AG20443 (cell line): ENCODE measurements at regions not wholly inside any gene's neighbourhood (a gene's known extent, or its start where the extent isn't known, plus 50 kb on each side); places are given as distances from the start of the nearest gene placed in this dataset.
A peak's percentile ranks its signal among the peaks of the same experiment; 100 is the strongest.
"Not testable (repeated sequence)": the region's sequence is repeated elsewhere in the genome, so short reads cannot be mapped to it uniquely, and the experiment has no call there.

Source experiments
- DNase-seq: peaks from one replicate; pipeline ENCODE4 v3.0.0; 2012; ENCODE audit warnings: low spot score, mixed read lengths

DNA sequence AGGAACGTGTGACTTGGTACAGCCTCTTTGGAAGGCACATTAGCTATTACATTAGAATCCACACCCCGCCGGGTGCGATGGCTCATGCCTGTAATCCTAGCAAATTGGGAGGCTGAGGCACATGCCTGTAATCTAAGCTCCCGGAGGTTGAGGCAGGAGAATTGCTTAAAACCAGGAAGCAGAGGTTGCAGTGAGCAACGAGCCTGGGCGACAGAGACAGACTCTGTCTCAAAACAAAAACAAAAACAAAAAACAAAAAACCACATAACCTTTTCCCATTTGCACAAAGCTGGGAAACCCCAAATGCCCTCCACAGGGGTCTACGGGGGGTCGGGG, 82.7 kb upstream of the METTL9 start:
- not testable (repeated sequence) for DNase-seq

DNA sequence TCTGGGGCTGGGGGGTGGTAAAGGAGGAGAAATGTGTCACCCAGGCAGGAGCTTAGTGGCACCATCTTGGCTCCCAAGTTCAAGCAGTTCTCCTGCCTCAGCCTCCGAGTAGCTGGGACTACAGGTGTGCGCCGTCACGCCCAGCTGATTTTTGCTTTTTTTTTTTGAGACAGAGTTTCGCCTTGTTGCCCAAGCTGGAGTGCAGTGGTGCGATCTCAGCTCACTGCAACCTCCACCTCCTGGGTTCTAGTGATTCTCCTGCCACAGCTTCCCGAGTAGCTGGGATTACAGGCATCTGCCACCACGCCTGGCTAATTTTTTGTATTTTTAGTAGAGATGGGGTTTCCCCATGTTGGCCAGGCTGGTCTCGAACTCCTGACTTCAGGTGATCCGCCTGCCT, 82.1 kb upstream of the METTL9 start:
- DNase-seq = not testable (repeated sequence)

DNA sequence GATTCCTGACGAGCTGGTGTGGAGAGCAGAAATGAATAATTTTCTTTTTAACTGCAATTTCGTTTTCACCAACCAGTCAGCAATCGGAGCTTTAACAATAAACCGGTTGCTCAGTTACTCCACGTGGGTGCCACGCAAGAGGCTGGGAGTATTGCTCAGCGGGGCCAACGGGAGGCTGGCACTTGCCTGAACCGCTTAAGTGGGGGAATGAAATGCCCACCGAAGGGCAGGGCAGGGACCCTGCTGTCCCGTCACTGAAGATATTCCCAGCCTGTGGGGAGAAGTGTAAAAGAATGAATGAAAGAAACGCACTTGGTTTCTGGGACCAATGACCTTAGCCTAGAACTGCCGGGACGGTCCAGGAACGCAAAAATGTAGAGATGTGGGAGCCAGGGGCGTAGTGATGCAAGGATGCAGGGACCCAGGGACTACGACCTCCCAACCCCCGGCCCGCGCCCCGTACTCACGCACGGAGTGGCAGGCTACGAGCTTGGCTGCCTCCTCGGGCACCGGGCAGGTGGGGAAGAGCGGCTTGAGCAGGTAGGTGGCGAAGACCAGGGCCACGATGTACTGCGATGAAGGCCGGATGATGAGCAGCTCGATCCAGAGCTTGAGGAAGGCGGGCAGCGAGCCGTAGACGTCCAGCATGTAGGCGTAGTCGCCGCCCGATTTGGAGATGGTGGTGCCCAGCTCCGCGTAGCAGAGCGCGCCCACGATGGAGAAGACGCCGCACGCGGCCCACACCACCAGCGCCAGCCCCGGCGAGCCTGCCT, 79.8 kb upstream of the METTL9 start:
- DNase-seq = not testable (repeated sequence)

DNA sequence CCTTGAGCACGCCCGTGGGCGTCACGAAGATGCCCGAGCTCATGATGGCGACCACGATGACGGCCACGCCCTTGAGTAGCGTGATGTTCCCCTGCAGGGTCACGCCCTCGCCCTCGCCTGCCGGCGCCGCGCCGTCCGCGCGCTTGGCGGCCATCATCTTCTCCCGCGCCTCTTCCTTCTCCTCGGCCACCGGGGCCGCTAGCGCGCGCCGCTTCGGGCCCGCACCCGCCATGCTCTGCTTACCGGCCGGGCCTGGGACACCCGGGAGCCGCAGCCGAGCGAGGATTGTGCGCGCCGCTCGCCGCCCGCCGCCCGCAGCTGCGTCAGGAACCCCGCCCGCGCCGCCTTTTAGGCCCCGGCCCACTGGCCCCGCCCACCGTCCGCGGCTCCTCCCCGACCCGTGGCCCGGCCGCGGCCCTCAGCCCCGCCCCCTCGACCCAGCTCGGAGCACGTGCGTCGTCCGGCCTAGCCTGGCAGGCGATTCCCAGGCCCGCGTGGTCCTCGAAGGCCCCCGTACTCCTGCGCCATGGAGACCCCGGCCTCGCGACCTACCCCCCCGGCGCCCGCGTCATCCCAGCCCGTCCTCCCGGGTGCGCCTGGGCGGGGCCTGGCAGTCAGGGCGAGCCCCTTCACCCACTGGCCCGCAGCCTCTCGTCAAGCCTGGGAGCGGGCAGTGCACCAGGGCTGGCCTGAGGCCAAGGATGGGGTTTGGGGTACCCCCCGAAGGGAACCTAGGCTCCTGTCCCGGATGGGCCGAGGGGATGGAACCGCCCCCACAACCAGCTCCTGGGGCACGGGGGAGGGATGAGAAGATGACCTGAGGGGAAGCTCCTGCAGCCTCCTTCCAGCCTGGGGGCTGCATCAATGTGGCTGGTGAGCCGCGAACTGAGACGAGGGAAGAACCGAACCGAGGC, 79.0 kb upstream of the METTL9 start:
- peak; percentile 95 for DNase-seq

DNA sequence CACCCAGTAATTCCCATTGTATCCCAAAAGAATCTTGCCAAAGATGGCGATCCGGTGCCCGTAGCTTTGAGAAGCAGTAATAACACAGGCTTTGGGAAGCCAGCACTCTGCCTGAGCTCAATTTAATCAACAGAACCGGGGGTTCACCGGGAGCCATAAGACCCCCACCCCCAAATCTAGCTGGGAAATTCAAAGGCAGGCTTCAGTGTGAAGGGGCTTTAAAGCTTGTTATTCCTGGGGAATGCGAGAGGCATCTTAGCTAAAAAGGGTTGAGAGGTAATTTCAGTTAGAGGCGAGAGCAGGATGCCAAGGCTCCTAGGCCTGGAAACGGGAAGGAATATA, 78.4 kb upstream of the METTL9 start:
- not testable (repeated sequence) for DNase-seq

DNA sequence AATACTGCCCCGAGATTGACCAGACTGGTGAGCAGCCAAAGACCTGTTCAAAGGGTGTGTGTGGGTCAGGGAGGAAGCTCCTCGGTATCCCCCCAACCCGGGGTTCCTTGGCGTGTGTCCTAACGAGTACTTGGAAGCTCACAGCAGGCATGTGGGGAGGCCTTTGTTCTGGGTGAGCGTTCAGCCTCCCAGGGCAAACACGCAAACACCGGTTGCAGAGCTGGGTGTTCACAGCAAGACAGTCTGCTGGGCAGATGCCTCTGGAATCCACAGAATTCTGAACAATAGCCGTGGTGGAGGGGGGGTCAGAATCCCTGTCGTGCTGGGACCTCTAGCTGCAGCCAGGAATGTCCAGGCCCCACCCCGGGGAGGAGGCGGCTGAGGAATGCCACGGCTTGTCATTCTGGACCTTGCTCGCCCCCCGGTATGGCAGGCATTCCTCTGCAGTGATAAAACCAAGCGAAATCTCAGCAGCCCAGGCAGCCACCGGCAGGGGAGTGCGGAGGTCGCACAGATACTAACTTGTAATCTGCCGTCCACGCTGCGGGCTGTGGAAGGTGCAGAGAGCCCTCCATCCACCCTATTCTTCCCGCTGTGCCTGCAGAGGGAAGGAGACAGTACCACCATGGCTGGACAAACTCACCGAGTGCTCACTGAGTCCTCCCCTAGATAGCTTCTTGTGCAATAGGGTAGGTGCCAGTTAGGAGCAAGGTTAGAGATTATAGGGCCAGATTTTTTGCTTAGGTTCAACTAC, 77.8 kb upstream of the METTL9 start:
- DNase-seq = peak; percentile 45

DNA sequence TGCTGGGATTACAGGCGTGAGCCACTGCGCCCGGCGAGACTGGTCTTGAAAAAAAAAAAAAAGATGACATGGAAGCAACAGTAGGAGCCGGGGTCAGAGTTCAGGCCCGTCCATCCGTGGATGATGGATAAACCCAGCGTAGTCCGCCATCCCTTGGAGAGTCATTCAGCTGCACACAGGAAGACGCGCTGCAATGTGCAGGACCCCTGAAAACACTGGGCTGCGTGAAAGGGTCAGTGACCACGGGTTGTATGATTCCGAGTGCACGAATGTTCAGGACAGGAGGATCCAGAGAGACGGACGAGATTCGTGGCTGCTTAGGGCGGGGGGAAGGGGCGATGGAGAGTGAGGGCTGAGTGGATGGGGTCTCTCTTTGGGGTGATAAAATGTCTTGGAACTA, 76.5 kb upstream of the METTL9 start:
- DNase-seq = not testable (repeated sequence)

DNA sequence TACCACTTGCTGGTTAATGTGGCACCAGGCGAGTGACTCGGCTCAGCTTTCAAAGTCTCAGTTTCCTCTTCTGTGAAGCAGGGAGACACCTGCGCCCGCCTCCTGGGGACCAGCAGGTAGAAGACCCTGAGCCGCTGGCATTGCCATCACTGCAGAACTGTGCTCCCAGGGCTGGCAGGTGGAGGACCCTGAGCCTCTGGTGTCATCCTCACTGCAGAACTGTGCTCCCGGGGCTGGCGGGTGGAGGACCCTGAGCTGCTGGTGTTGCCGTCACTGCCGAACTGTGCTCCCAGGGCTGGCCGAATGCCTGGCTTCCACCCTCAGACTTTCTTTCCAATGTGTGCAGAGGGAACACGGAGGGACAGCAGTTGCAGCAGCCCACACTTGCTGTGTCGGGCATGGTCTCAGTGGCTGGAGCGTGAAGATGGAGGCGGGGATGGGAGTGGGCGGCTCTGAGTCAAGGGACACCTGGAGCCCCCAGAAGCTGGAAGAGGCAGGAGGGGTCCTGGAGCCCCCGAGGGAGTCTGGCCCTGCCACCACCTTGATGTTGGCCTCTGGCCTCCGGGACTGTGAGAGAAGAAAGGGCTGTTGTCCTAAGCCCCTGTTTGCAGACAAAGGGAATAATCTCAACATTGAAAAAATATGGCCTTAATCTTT, 75.8 kb upstream of the METTL9 start:
- no peak for DNase-seq

DNA sequence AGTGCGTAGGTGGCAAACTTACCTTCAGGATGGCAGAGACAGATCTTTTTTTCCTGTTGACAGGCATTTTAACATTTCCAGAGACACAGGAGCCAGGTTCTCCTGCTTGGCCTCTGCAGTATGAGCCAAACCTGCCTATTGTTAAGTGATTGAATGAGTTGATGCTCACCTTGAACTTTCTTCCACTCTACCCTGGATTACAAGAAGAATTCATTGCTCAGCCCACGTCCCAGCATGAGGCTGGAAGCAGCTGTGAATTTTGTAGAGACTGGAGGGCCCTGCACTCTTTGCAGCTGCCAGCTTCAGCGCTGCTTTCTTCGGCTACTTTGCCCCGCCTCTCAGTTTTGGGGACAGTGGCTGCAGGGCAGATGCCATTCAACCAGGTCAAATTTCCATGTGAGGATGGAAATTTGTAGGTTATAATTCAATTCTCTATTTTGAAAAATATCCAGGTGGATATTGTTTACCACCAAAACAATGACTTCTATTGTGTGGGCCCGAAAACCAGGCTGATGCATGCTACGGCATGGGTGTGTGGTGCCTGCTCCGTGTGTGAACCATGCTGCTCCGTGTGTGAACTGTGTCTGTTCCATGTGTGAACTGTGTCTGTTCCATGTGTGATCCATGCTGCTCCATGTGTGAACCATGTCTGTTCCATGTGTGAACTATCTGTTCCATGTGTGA, 75.2 kb upstream of the METTL9 start:
- no peak for DNase-seq

DNA sequence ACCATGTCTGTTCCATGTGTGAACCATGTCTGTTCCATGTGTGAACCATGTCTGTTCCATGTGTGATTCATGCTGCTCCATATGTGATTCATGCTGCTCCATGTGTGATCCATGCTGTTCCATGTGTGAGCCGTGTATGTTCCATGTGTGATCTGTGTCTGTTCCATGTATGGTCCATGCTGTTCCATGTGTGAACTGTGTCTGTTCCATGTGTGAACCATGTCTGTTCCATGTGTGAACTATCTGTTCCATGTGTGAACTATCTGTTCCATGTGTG, 74.7 kb upstream of the METTL9 start:
- DNase-seq = not testable (repeated sequence)

DNA sequence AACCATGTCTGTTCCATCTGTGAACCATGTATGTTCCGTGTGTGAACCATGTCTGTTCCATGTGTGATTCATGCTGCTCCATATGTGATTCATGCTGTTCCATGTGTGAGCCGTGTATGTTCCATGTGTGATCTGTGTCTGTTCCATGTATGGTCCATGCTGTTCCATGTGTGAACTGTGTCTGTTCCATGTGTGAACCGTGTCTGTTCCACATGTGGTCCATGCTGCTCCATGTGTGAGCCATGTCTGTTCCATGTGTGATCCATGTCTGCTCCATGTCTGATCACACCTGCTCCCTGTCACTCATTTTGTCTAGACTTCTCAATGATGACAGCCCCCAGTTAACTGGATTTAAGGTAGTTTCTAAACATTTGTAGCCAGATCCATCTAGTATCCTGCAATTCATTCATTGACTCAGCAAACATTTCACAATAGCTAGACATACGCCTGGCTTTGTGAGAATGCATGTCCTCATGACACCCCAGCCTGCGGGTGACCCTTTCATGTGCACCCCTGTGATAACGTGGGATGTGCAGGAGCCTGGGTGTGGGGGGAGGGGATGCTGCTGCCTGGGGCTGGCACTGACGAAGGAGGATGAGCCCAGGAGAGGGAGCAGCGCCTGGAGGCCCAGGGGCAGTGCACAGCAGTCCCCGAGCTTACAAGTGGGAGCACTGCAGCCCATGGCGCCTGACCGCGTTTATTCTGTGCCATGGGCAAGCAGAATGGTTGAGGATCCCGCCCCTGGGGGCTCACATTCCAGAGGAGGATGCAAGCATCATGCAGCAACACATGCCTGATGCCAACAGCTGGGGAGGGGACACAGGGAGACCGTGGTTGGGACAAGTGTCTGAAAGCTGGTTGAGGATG, 74.1 kb upstream of the METTL9 start:
- peak; percentile 47 for DNase-seq

DNA sequence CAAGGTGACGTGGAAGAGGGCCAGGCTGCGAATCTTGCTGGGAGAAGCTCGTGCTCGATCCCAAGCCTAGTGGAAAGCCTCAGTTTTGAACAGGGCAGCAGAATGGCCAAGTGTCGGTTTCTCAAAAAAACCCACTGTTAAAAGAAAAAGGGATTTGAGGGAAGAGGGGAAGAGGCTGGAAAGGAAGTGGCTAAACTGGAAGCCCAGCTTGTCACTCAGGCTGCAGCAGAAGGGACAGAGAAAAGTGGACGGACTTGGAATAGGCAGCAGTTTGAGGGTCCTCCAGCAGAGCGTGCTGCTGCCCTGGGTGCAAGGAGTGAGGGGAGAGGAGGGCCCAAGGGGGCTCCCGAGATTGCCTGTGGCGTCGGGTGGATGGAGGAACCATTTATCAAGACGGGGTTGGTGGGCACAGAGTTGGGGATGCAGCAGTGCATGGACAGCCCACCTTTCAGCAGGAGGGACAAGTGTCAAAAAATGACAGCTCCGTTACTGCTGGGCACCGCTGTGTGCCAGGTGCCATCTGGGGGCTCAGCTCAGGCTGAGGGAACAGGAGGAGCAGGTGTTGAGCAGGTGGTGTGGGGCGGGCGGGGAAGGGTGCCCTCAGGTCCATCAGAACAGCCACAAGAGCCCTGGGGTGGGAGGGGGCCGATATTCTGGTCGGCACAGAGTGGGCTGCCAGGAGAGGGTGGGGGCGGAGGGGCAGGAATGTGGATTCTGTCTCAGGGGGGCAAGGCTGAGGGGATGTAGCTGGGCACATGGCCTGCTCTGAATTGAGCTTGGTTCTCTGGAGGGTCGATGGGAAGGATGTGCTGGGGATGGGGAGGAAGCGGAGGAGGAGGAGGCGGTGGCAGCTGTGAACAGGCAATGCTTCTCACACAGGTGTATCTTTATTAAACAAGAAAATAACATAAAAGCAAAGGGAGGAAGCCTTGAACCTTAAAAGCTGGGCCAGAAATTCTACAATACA, 73.1 kb upstream of the METTL9 start:
- DNase-seq = not testable (repeated sequence)

DNA sequence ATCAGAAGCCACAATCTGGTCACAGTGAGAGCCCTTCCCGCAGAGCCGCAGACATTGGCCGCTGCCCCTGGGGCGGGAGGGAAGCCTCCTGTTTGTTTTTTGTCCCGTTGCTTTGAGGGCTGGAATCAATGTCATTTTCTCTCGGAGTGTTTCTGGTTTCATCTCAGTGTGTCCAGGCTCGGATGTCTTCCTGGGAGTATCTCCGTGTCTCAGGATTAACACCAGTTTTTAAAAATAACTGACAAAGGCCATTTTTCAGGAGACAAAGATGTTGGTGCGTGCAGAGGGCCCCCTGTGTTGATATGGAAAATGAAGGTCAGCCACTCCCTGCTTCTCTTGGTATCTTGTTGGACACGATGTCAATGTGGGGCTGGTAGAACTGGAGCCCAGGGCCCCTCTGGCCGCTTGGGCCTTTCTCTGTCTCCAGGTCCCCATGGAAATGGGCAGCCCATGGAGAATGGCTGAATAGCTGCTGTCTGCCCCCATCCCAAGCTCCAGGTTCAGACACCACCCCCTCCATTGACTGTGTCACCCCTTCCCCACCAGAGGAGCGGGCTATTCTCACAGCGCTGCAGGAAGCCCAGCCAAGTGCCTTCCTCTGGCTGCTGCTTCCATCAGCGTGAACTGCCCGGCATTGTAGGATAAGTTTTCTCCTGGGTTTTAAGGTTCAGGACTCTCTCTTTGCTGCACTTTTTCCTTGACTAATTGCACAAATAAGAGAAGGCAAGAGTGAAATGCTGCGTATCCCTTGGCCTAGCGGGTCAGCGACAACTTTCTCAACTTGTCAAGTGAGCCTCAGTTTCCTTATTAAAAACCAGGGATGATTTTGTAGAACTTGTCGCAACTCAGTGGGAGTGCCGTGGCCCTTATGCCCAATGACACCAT, 72.2 kb upstream of the METTL9 start:
- DNase-seq = no peak

DNA sequence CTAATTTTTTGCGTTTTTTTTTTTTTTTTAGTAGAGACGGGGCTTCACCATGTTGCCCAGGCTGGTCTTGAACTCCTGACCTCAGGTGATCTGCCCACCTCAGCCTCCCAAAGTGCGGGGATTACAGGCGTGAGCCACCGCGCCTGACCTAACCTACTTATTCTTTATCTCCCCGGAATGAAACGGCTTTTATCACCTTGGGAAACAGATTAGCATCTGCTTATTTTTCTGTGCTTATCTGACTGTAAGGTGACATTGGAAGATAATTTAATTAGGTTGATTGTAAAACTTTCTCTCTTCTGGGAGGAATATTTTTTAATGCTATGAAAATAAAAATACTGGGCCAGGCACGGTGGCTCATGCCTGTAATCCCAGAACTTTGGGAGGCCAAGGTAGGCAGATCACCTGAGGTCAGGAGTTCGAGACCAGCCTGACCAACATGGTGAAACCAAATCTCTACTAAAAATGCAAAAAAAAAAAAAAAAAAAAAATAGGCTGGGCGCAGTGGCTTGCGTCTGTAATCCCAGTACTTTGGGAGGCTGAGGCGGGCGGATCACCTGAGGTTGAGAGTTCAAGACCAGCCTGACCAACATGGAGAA, 70.2 kb upstream of the METTL9 start:
- not testable (repeated sequence) for DNase-seq

DNA sequence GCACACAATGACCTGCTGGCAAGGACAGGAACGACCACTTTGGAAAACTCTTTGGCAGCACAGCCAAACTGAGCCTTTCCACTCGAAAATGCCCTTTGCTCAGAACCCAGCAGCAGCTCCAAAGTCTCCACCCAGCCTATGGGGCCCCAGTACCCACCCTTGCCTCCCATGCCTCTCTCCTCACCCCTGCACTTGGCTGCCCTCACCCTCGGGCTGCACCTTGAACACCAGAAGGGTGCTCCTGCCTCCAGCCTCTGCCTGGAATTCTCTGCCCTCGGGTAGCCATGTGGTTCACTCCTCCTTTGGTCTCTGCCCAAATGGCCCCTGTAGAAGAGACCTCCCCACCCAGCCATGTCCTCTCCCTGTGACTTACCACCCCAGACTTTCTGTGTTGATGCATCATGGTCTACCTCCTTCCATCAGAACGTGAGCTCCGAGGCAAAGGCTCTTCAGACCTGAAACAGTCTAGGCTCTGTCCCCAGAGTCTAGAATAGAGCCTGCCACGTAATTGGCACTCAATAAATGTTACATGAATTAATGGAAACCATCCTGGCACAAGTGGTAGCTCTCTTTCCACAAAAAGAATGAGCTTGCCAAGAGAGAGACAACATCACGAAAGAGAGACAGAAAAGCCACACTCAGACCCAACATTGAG, 68.5 kb upstream of the METTL9 start:
- DNase-seq = not testable (repeated sequence)

DNA sequence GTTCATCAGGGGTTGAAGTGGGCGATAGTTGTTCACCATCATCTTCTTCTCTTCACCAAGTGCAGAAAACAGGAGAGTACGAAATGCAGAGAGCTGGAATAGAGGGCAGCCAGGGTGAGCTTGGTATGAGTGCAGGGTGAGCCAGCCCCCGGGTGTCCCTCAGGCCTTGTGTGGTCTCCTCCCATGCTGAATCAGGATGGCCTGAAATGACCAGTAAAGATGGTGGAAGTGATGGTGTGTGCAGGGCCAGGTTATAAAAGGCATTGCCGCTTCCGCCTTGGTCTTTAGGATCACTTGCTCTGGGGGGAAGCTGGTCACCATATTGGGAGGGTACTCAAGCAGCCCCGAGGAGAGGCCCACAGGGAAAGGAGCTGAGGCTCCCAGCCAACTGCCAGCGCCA, 66.4 kb upstream of the METTL9 start:
- DNase-seq = not testable (repeated sequence)

DNA sequence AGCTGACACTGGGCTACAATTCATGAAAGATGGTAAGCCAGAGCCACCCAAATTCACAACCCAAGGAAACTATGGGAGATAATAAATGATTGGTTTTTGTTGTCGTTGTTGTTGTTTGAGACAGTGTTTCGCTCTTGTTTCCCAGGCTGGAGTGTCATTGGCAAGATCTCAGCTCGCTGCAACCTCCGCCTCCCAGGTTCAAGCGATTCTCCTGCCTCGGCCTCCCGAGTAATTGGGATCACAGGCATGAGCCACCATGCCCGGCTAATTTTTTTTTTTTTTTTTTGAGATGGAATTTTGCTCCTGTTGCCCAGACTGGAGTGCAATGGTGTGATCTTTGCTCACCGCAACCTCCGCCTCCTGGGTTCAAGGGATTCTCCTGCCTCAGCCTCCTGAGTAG, 65.9 kb upstream of the METTL9 start:
- not testable (repeated sequence) for DNase-seq

DNA sequence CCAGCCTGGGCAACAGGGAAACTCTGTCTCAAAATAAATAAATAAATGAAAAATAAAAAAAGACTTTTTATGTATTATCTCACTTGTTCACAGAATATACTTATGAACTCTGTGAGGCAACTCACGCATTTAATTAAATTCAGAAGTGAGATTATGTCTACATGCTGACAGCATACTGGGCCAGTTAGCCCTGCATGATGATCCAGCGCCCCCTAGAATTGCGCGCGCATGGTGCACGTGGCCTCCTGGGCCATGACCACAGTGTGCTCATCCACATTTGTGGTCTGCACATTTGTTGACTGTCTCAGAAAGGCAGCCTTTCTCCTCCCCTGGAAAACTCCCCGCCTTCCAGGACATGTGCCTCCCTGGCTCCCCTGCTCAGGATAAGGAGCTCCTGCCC, 64.8 kb upstream of the METTL9 start:
- peak; percentile 82 for DNase-seq
